ENCODE measurements at regions not wholly inside any gene's neighbourhood (a gene's known extent, or its start where the extent isn't known, plus 50 kb on each side); places are given as distances from the start of the nearest gene placed in this dataset.

- TF ChIP-seq POLR2AphosphoS5 (IDR thresholded peaks at IDR 0.05), result no peak
- TF ChIP-seq CTCF (IDR thresholded peaks at IDR 0.05), result no peak
- no peak for TF ChIP-seq EP300 (IDR thresholded peaks at IDR 0.05)
- no peak for TF ChIP-seq POLR2A (IDR thresholded peaks at IDR 0.05)
These were observed 59.4 kb upstream of the SIMC1 start for GRCh38 chr5:176178789-176179188.

All from gastroesophageal sphincter (tissue), 3 donors.